M059J (cell line): ENCODE measurements at regions not wholly inside any gene's neighbourhood (a gene's known extent, or its start where the extent isn't known, plus 50 kb on each side); places are given as distances from the start of the nearest gene placed in this dataset.
"Not testable (repeated sequence)": the region's sequence is repeated elsewhere in the genome, so short reads cannot be mapped to it uniquely, and the experiment has no call there.

Source experiments
- DNase-seq: peaks from one replicate; pipeline ENCODE4 v3.0.0-alpha.2; 2012; ENCODE audit warnings: low read depth

GRCh38 chr1:198933515-198934222, 294.8 kb downstream of the PTPRC start:
- no peak for DNase-seq

DNA sequence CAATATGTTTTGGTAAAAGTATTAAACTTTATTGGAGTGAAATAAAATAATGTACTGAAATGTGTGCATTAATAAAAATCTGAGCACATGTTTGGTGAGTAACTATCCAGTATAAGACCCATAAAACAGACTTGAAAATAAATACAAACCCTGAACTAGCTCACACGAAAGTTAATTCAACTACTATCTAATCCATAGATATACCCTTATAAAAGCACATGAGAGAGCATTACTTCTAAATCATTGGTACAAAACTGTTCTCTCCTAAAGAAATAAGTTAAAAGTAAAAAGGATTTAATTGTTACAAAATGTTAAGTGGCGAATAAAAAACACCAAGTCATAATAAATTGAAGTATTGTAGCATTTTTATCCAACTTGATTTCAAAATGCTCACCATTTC, 295.6 kb downstream of the PTPRC start:
- no peak for DNase-seq

- DNase-seq, result peak; percentile 56
Measured at GRCh38 chr1:198934901-198935305, 296.1 kb downstream of the PTPRC start.

- DNase-seq, result peak; percentile 99
Measured at GRCh38 chr1:198935306-198935921, 296.6 kb downstream of the PTPRC start.

GRCh38 chr1:198936371-198937083, 297.7 kb downstream of the PTPRC start:
- DNase-seq, result peak; percentile 62

- DNase-seq, result peak; percentile 98
Measured at GRCh38 chr1:198937231-198938031, 298.6 kb downstream of the PTPRC start.

- no peak for DNase-seq
Measured at GRCh38 chr1:198939286-198939685, 300.4 kb downstream of the PTPRC start.

DNA sequence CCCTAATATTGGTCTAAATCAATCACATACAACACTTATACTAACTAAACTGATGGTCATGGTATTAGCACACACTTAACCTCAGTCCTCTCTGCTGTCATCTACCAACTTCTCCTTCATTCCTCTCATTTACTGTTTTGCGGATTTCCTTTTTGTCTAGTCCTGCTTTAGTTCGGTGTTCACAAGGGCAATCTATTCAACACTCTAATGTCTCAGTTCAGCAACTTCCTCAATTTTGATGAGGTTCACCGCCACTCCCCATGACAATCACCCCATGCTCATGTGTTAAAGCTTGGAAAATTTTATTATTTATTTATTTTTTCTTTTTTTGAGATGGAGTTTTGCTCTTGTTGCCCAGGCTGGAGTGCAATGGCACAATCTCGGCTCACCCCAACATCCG, 301.1 kb downstream of the PTPRC start:
- DNase-seq, result no peak

GRCh38 chr1:198942466-198942865, 303.6 kb downstream of the PTPRC start:
- DNase-seq, result no peak

DNA sequence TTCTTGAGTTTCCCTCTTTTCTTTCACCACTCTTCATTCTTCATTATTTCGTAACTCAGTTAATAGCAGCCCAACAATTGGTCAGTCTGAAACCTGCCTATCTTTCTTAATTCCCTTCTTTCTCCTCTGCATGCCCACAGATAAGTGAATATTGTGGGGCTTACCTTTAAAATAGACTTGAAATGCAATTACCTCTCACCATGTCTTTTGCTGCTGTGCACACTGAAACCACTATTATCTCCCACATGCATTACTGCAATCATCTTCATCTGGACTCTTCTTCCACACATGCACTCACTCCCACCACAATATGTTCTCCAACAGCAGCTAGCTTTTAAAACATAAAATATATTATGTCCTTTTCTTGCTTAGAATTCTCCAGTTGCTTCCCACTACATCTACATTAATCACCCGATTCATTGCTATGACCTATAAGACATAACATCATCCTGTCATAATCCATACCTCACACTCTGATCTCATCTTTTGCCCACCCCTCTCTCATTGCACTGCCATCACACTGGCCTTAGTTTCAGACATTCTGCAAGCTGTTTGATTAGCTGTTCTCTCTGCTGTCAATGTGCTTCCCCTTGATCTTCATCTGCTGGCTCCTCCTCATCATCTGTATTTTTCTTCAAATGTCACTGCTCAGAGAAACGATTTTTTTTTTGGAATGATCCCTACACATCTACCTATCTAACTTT, 304.8 kb downstream of the PTPRC start:
- no peak for DNase-seq

- DNase-seq, result no peak
Measured at GRCh38 chr1:198947456-198947855, 308.6 kb downstream of the PTPRC start.

GRCh38 chr1:198948895-198949659, 310.2 kb downstream of the PTPRC start:
- no peak for DNase-seq

DNA sequence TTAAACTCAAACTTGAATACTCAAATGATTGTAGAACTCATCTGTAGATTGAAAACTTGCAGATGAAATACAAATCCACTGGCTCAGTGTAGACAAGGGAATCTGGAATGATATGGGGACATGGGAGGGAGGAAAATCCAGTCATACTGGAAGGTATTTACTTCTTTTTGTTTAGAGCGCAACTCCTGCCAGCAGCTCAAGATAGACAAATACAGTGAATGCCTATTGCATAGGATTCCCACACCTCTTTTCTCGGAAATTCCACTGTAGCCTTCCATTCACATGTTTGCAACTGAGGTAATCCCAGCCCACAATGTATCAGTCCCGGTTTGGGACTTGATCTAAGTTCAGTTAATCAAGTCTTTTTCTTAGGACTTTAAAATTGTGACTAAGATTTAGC, 311.2 kb downstream of the PTPRC start:
- no peak for DNase-seq

DNA sequence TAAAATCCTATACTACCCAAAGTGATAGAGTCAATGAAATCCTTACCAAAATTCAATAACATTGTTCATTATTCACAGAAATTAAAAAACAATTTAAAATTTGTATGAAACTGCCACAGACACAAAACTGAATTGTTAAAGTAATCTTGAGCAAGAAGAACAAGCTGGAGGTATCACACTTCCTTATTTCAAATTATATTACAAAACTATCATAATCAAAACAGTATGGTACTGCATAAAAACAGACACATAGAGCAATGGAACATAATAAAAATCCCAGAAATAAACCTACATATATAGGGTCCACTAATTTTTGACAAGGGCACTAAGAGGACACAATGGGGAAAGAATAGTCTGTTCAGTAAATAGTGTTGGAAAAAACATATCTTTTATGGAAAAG, 316.2 kb downstream of the PTPRC start:
- no peak for DNase-seq

DNA sequence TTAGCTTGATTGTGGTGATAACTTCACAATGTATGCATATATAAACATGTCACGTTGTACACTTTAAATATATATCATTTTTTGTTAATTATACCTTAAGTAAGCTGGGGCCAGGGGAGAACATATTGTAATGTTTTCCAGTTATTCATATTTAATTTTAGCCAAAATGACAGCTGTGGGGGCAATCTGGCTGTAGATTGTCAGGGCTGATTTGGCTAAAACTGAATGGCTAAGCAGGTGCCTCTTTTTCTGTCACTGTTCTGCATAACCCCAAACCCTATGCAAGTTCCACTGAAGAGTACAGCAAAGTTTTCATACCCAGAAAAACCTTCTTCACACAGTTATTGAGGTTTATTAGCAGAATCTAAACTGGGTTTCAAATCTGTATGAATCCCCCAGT, 318.2 kb downstream of the PTPRC start:
- DNase-seq, result no peak

- no peak for DNase-seq
Measured at GRCh38 chr1:198959032-198959431, 320.2 kb downstream of the PTPRC start.

DNA sequence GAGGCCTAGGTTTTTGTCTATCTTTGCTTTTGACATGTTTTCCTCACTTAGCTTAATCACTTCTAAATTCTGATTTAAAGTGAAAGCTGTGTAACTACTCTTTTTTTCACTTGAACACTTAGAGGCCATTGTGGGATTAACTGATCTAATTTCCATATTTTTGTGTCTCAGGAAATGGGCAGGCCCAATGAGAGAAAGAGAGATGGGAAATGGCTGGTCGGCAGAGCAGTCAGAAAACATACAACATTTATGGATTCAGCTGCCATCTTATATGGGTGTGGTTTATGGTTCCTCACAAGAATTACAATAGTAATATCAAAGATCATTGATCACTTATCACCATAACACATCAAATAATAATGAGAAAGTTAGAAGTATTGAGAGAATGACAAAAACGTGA, 320.8 kb downstream of the PTPRC start:
- no peak for DNase-seq

- DNase-seq, result not testable (repeated sequence)
Measured at GRCh38 chr1:198963796-198964195, 325.0 kb downstream of the PTPRC start.

DNA sequence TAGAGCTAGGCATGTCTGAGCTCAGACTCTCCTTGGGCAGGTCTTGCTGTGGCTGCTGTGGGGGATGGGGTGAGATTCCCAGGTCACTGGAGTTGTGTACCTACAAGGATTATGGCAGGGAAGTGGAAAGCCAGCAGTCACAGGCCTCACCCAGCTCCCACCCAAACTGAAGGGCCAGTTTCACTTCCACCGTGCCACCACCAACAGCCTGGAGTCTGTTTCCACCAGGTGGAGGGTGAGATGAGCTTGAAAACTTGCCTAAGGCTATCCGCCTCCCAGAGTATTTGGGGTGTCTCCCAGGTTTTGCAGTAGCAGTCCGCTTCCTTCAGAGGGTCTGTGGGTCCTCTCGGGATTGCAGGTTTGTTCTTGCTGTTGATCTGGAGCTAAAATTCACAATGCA, 327.7 kb downstream of the PTPRC start:
- no peak for DNase-seq

- DNase-seq, result no peak
Measured at GRCh38 chr1:198967566-198967965, 328.7 kb downstream of the PTPRC start.

DNA sequence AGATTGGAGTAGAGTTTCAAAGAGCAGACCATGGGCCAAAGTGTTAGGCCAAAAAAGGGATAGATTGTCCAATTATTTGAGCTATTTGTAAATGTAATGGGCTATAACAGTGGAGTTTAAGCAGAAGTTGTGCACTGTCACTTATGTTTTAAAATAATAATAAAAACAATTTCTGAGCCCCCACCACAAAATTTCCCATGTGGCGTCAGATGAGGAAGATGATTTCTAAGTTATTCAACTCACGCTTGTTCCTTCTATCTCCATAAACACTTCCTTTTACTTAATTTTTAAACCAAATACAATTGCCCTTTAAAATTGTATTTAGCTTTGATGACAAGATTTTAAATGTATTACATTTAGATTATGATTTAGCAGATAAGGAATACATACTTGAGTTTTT, 330.0 kb downstream of the PTPRC start:
- DNase-seq, result no peak
